Jurkat, Clone E6-1 (cell line): ENCODE measurements at regions not wholly inside any gene's neighbourhood (a gene's known extent, or its start where the extent isn't known, plus 50 kb on each side); places are given as distances from the start of the nearest gene placed in this dataset.
"Not testable (repeated sequence)": the region's sequence is repeated elsewhere in the genome, so short reads cannot be mapped to it uniquely, and the experiment has no call there.

Experiments used
- DNase-seq: peaks from one replicate; pipeline ENCODE4 v3.0.0-alpha.2; 2011; ENCODE audit warnings: low read depth, low spot score
- H3K4me3 ChIP-seq: 2 replicates; pipeline ENCODE4 v1.5.1; 2011; ENCODE audit warnings: mild to moderate bottlenecking, low read length, control low read depth, moderate library complexity

GRCh38 chr5:30368064-30368463 lies 825.4 kb upstream of the CDH6 start:
- H3K4me3 ChIP-seq = no peak overlapping the region
- no peak for DNase-seq

- DNase-seq, H3K4me3 ChIP-seq: not testable (repeated sequence)
Observed at GRCh38 chr5:30365031-30365430, 828.5 kb upstream of the CDH6 start.

GRCh38 chr5:30357371-30357770 lies 836.1 kb upstream of the CDH6 start:
- no peak for DNase-seq
- H3K4me3 ChIP-seq = no peak overlapping the region

GRCh38 chr5:30355675-30356074 lies 837.8 kb upstream of the CDH6 start:
- H3K4me3 ChIP-seq = no peak overlapping the region
- no peak for DNase-seq

- DNase-seq = no peak
- H3K4me3 ChIP-seq = no peak overlapping the region
Observed at GRCh38 chr5:30347858-30348257, 845.6 kb upstream of the CDH6 start.

- H3K4me3 ChIP-seq, DNase-seq: not testable (repeated sequence)
Observed at GRCh38 chr5:30345539-30346345, 847.7 kb upstream of the CDH6 start.

DNA sequence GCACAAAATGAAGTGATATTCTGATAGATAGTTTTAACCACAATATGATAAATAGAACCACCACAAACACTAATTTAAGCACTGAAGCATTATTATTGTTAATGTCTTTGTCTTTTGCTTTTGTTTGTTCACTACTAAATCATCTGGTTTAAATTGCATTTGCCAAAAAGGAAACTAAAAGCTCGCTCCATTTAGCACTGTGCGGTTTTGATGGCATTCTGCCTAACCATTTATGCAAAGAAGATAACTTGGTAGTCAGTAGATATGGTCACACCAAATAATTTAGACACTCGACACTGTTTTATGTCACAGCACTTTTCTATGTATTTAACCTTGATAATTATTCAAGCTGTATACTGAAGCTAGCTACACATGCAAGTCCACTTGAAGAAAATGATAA lies 849.8 kb upstream of the CDH6 start:
- DNase-seq = no peak
- H3K4me3 ChIP-seq = no peak overlapping the region

DNA sequence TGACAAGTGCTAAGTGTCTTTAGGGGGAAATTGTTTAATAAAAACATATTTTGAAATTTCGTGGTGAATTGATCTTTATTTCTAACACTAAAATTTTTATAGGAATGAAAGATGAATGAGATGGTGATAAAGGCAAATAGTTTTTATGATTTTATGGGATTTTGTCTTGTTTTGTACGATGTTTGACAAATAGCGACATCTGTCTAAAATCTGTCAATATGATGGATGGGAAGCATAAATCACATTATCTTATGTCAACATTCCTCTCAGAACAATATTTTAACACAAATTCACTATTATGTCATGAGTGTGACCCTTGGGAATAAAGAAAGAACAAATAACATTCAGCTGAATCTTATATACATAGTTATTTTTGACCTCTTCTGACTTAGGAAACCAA lies 852.0 kb upstream of the CDH6 start:
- no peak overlapping the region for H3K4me3 ChIP-seq
- no peak for DNase-seq

DNA sequence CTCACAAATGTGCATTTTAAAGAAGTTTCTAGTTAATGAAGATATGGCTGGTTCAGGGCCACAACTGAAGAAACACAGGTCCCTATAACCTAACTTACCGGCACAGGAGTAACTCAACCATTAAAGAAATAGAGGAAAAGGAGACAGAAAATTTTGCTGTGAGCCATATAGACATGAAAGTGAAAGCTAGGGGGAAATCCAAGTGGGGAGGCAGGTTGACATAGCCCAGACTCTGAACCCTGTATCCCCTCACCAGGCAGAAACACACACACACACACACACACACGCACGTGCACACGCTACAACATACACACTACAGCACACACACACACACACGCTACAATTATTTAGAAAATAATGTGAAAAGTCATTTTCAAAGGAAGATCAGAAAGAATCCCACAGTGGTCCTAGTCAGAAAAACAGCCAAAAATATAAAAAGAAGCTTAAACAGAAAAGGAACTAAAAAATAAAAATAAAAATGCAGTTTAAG lies 856.4 kb upstream of the CDH6 start:
- DNase-seq = no peak
- H3K4me3 ChIP-seq = no peak overlapping the region

DNA sequence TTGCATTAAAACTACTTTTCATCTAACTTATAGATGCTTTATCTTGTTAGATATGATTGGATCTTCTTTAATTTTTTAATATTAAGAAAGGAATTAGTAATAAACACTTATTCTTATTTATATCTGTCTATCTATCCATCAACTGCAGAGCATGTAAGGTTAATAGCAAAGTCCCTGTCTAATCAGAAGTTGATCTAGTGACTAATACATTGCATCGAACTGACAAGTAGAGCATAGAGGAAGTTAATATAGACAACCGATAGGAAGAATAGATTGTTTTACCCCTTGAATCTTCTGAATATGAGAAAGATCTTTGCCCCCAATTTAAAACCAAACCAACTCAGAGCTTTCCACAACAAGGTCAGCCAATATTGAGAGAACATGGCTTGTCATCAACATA lies 862.0 kb upstream of the CDH6 start:
- DNase-seq = no peak
- no peak overlapping the region for H3K4me3 ChIP-seq

DNA sequence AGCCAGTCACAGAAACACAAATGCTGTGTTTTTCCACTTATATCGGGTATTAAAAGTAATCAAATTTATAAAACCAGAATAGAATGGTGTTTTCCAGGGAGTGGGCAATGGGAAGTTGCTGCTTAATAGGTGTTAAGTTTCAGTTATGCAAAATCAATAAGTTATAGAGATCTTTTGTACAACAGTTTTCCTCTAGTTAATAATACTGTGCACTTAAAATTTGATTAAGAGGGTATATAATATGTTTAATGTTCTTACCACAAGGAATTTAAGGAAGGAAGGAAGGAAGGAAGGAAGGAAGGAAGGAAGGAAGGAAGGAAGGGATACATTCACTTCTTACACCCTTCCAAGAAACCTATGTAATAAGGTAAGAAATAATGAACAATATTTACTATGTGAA lies 867.7 kb upstream of the CDH6 start:
- DNase-seq = no peak
- no peak overlapping the region for H3K4me3 ChIP-seq

DNA sequence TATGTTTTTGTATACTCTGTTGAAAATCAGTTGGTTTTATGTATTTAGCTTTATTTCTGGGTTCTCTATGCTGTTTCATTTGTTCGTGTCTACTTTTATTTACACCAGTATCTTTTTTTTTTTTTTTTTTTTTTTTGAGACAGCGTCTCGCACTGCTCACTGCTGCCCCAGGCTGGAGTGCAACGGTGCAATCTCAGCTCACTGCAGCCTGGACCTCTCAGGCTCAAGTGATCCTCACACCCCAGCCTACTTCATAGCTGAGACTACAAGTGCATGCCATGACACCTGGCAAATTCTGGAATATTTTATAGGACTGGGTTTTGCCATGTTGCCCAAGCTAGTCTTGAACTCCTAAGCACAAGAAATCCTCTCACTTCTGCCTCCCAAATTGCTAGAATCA lies 869.4 kb upstream of the CDH6 start:
- no peak overlapping the region for H3K4me3 ChIP-seq
- DNase-seq = no peak

DNA sequence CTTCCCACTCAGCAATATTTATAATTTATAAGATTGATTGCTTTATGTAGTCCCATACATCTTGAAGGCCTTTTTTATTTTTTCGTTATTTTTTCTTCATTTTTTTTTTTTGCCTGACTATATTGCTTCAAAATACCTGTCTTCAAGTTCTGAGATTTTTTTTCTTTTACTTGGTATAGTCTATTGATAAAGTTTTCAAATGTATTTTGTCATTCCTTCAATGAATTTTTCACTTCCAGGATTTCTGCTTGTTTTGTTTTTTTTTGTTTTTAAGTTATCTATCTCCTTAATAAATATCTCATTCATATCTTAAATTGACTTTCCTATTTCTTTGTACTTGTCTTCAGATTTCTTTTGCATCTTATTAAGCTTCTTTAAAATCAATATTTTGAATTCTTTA lies 905.6 kb upstream of the CDH6 start:
- H3K4me3 ChIP-seq = no peak overlapping the region
- no peak for DNase-seq

- no peak overlapping the region for H3K4me3 ChIP-seq
- DNase-seq = no peak
Observed at GRCh38 chr5:30279237-30279636, 914.2 kb upstream of the CDH6 start.

DNA sequence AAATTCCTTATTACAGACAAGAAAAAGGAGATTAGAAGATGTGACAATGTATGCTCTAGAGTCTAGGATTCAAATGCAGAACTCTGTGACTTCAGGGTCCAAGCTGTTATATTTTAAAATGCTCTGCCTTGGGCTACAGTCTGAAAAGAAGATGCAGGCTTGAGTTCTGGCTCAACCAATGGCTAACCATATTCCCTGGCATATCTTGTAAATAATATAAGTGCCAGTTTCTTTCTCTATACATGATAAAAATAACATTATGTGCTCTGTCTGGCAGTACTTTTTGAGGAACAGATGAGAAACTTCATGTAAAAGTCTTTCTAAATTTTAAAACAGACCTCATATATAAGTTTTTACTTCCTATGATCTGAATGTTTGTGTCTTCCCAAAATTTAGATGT lies 926.5 kb upstream of the CDH6 start:
- H3K4me3 ChIP-seq = no peak overlapping the region
- no peak for DNase-seq

DNA sequence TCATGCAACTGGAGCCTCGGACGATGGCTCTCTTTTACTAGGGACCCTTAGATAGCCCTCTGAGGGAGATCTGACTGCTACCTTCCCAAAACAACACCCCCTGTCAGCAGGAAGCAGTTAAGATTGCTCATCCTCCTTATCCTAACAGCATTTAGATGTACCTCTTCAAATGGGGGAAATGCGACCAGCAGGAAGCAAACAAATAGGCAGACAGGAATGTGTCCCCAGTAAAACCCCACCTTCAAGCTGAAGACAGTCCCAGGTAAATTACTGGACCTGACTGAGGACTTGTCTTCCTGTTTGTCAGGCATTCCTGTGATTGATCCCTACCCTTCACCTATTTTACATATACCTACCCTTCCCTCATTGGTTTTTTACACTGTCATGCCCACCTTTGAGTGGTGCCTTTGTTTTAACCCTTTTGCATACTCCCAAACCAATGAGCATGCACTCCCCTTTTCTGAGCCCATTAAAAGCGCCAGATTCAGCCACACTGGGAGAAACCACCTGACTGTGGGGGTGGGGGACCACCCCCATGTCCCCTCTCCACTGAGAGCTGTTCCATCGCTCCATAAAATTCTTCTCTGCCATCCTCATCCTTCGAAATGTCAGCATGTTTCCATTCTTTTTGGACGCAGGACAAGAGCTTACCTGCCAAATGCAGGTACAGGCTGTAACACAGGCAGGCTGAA lies 954.0 kb upstream of the CDH6 start:
- DNase-seq = no peak

GRCh38 chr5:30237189-30237588 lies 956.3 kb upstream of the CDH6 start:
- no peak overlapping the region for H3K4me3 ChIP-seq
- no peak for DNase-seq

More for the DNA sequence above, 954.0 kb upstream of the CDH6 start:
- H3K4me3 ChIP-seq = no peak overlapping the region

DNA sequence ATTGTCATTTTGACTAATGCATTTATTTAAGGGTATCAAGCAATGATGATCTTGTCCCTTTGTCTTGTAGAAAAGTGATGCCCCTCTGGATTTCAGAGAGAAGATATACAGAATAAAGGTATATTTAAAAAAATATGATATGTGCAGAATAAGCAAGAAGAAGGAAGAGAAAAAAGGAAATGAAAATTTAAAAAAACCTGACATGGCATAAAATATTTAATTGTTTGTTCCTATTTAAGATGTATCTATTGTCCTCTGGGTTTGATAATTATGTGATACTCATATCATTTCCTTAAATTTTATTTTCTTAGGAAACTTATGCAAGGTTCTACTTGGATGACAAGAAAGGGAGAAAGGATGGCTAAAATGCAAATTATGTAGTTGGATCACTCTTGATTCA lies 983.7 kb upstream of the CDH6 start:
- DNase-seq = no peak
- no peak overlapping the region for H3K4me3 ChIP-seq

DNA sequence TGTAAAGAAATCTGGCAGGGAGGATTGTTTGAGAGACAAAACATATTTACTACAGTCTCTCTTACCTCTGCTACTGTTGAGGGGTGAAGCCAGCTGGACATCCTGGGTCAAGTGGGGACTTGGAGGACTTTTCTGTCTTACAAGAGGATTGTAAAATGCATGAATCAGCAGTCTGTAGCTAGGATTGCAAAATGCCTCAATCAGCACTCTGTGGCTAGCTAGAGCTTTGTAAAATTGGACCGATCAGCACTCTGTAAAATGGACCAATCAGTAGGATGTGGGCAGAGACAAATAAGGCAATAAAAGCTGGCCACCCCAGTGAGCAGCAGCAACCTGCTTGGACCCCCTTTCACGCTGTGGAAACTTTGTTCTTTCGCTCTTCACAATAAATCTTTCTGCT lies 995.8 kb upstream of the CDH6 start:
- no peak for DNase-seq
- H3K4me3 ChIP-seq = no peak overlapping the region

GRCh38 chr5:30195036-30195435 lies 998.5 kb upstream of the CDH6 start:
- DNase-seq = no peak
- H3K4me3 ChIP-seq = no peak overlapping the region

DNA sequence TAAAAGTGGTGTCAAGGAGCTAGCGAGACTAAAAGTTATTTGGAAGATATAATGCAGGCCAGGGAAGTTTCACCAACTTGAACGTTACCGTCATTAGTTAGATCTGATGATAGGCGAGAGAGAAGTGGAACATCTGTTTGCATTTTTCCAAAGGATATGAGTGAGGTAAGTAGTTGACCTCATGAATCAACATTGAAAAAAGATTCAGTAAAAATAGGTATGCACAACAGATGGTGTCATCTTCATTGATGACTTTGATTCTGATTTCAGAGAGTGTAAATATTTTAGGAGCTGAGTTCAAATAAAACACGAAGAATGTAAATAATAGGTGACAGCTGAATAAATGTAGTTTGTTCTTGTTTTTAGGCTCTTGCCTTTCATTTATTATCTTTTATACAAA lies 998.9 kb upstream of the CDH6 start:
- no peak overlapping the region for H3K4me3 ChIP-seq
- DNase-seq = no peak
